Hematopoietic multipotent progenitor cell treated with erythropoietin and hydrocortisone succinate and interleukin-3 and kit ligand, for 8 days (in vitro differentiated cells): ENCODE measurements at regions not wholly inside any gene's neighbourhood (a gene's known extent, or its start where the extent isn't known, plus 50 kb on each side); places are given as distances from the start of the nearest gene placed in this dataset.
"Not testable (repeated sequence)": the region's sequence is repeated elsewhere in the genome, so short reads cannot be mapped to it uniquely, and the experiment has no call there.

Experiments used
- DNase-seq: peaks from one replicate; pipeline ENCODE4 v3.0.0-alpha.2; 2015

GRCh38 chr2:182550234-182550633 is 123.4 kb upstream of the PDE1A start:
- DNase-seq: no peak

- not testable (repeated sequence) for DNase-seq
Observed at GRCh38 chr2:182552232-182552631, 125.4 kb upstream of the PDE1A start.

- not testable (repeated sequence) for DNase-seq
Observed at GRCh38 chr2:182552785-182553184, 125.9 kb upstream of the PDE1A start.

- no peak for DNase-seq
Observed at GRCh38 chr2:182553483-182553882, 126.6 kb upstream of the PDE1A start.

- DNase-seq: no peak
Observed at GRCh38 chr2:182554950-182555349, 128.1 kb upstream of the PDE1A start.

GRCh38 chr2:182558564-182558963 is 131.7 kb upstream of the PDE1A start:
- no peak for DNase-seq

GRCh38 chr2:182559623-182560022 is 132.8 kb upstream of the PDE1A start:
- DNase-seq: no peak

- no peak for DNase-seq
Observed at GRCh38 chr2:182565911-182566567, 139.2 kb upstream of the PDE1A start.

- DNase-seq: no peak
Observed at GRCh38 chr2:182573553-182573952, 142.5 kb upstream of the DNAJC10 start.

GRCh38 chr2:182577816-182578215 is 138.2 kb upstream of the DNAJC10 start:
- DNase-seq: no peak

GRCh38 chr2:182581196-182581935 is 134.7 kb upstream of the DNAJC10 start:
- no peak for DNase-seq

GRCh38 chr2:182584462-182584861 is 131.6 kb upstream of the DNAJC10 start:
- no peak for DNase-seq

- DNase-seq: no peak
Observed at GRCh38 chr2:182585001-182585400, 131.1 kb upstream of the DNAJC10 start.

- DNase-seq: no peak
Observed at GRCh38 chr2:182585430-182585829, 130.6 kb upstream of the DNAJC10 start.

GRCh38 chr2:182586426-182586825 is 129.6 kb upstream of the DNAJC10 start:
- no peak for DNase-seq

- DNase-seq: no peak
Observed at GRCh38 chr2:182587831-182588230, 128.2 kb upstream of the DNAJC10 start.

- DNase-seq: no peak
Observed at GRCh38 chr2:182589121-182589520, 126.9 kb upstream of the DNAJC10 start.

- no peak for DNase-seq
Observed at GRCh38 chr2:182591774-182592173, 124.3 kb upstream of the DNAJC10 start.

- no peak for DNase-seq
Observed at GRCh38 chr2:182592691-182593393, 123.2 kb upstream of the DNAJC10 start.

GRCh38 chr2:182593394-182593975 is 122.6 kb upstream of the DNAJC10 start:
- DNase-seq: no peak

GRCh38 chr2:182594286-182594685 is 121.8 kb upstream of the DNAJC10 start:
- DNase-seq: no peak

GRCh38 chr2:182595650-182596049 is 120.4 kb upstream of the DNAJC10 start:
- DNase-seq: no peak

- no peak for DNase-seq
Observed at GRCh38 chr2:182597570-182598295, 118.3 kb upstream of the DNAJC10 start.
